ENCODE measurements at regions not wholly inside any gene's neighbourhood (a gene's known extent, or its start where the extent isn't known, plus 50 kb on each side); places are given as distances from the start of the nearest gene placed in this dataset.
"Not testable (repeated sequence)": the region's sequence is repeated elsewhere in the genome, so short reads cannot be mapped to it uniquely, and the experiment has no call there.

DNA sequence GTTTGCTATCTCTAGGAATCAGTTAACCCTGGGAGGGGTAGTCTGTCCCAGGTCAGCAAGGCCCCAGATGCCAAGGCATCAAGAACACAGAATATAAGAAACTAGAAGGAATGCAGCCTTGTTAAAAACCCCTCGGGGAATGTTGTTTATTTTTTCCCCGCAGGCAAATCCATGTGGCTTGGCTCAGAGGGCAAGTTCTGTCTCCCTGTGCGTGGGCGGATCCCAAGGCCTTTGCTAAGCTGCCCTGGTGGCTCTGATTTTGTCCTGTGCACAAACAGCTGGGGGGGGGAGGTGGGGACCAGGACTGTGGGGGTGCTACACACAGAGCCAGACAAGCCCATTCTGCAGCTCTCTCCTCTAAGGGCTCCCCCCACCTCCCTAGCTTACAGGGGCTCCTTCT is 776.8 kb upstream of the TPTE start:
- H3K27me3 ChIP-seq (replicated peaks in 2 of 5; ENCODE audit: control insufficient read depth in 4 of 5, insufficient read depth in 5 of 5, low read length in 4 of 5); H3K27ac ChIP-seq (ENCODE audit: insufficient read depth in 1 of 2, low read depth in 1 of 2, low read length in 2 of 2, poor library complexity in 1 of 2, severe bottlenecking in 2 of 2); CTCF ChIA-PET; H3K4me3 ChIP-seq (ENCODE audit: control insufficient read depth in 1 of 7, extremely low read depth in 1 of 7, insufficient read depth in 4 of 7, low read depth in 2 of 7, low read length in 6 of 7); POLR2A ChIA-PET; H3K4me1 ChIP-seq (ENCODE audit: control extremely low read depth in 1 of 4, control insufficient read depth in 4 of 4, insufficient read depth in 4 of 4, low read length in 3 of 4); H3K36me3 ChIP-seq (ENCODE audit: control insufficient read depth in 4 of 4, insufficient read depth in 4 of 4, low read length in 3 of 4); DNase-seq: not testable (repeated sequence)
- peaks cover 0 to 31% (median 2%) of the 10 kb centered on the region in 5 experiments for H3K9me3 ChIP-seq (ENCODE audit: control extremely low read depth in 1 of 5, control insufficient read depth in 4 of 5, insufficient read depth in 2 of 5, low read depth in 1 of 5, low read length in 4 of 5)
- 81% methylated on average over 2 of the region's 4 CpGs for WGBS (ENCODE audit: insufficient coverage)

- peaks cover 0 to 36% (median 2%) of the 10 kb centered on the region in 5 experiments for H3K9me3 ChIP-seq (ENCODE audit: control extremely low read depth in 1 of 5, control insufficient read depth in 4 of 5, insufficient read depth in 2 of 5, low read depth in 1 of 5, low read length in 4 of 5)
- H3K27me3 ChIP-seq (replicated peaks in 2 of 5; ENCODE audit: control insufficient read depth in 4 of 5, insufficient read depth in 5 of 5, low read length in 4 of 5); H3K27ac ChIP-seq (ENCODE audit: insufficient read depth in 1 of 2, low read depth in 1 of 2, low read length in 2 of 2, poor library complexity in 1 of 2, severe bottlenecking in 2 of 2); POLR2A ChIA-PET; H3K36me3 ChIP-seq (ENCODE audit: control insufficient read depth in 4 of 4, insufficient read depth in 4 of 4, low read length in 3 of 4); H3K4me3 ChIP-seq (ENCODE audit: control insufficient read depth in 1 of 7, extremely low read depth in 1 of 7, insufficient read depth in 4 of 7, low read depth in 2 of 7, low read length in 6 of 7); DNase-seq; H3K4me1 ChIP-seq (ENCODE audit: control extremely low read depth in 1 of 4, control insufficient read depth in 4 of 4, insufficient read depth in 4 of 4, low read length in 3 of 4); CTCF ChIA-PET: not testable (repeated sequence)
- WGBS (ENCODE audit: insufficient coverage): 50% methylated on average over 8 of the region's 9 CpGs
These were observed 775.8 kb upstream of the TPTE start for GRCh38 chr21:9745457-9746108.

DNA sequence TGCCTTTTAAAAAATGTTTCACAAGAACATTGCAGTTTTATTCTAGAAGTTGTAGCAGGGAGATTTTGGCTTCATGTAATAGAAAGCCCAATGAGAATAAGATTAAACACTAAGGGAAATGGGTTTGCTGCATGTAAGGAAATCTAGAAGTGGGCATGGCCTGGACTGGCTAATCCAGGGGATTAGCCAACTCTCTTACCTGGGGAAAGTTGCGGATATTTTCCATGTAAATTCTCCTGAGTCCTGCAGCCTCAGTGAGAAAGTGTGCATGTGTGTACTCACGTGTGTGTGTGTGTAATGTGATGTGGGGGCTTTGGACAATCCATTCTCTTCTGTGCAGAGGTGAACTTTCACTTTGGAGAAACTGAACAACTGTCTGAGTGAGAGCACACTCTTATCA is 775.1 kb upstream of the TPTE start:
- H3K36me3 ChIP-seq (ENCODE audit: control insufficient read depth in 4 of 4, insufficient read depth in 4 of 4, low read length in 3 of 4); POLR2A ChIA-PET; H3K27me3 ChIP-seq (replicated peaks in 2 of 5; ENCODE audit: control insufficient read depth in 4 of 5, insufficient read depth in 5 of 5, low read length in 4 of 5); H3K4me3 ChIP-seq (ENCODE audit: control insufficient read depth in 1 of 7, extremely low read depth in 1 of 7, insufficient read depth in 4 of 7, low read depth in 2 of 7, low read length in 6 of 7); DNase-seq; H3K4me1 ChIP-seq (ENCODE audit: control extremely low read depth in 1 of 4, control insufficient read depth in 4 of 4, insufficient read depth in 4 of 4, low read length in 3 of 4); H3K27ac ChIP-seq (ENCODE audit: insufficient read depth in 1 of 2, low read depth in 1 of 2, low read length in 2 of 2, poor library complexity in 1 of 2, severe bottlenecking in 2 of 2); CTCF ChIA-PET: not testable (repeated sequence)
- WGBS (ENCODE audit: insufficient coverage): 60% methylated on average over 1 of the region's 2 CpGs
- H3K9me3 ChIP-seq (ENCODE audit: control extremely low read depth in 1 of 5, control insufficient read depth in 4 of 5, insufficient read depth in 2 of 5, low read depth in 1 of 5, low read length in 4 of 5): peaks cover 0 to 42% (median 9%) of the 10 kb centered on the region in 5 experiments

DNA sequence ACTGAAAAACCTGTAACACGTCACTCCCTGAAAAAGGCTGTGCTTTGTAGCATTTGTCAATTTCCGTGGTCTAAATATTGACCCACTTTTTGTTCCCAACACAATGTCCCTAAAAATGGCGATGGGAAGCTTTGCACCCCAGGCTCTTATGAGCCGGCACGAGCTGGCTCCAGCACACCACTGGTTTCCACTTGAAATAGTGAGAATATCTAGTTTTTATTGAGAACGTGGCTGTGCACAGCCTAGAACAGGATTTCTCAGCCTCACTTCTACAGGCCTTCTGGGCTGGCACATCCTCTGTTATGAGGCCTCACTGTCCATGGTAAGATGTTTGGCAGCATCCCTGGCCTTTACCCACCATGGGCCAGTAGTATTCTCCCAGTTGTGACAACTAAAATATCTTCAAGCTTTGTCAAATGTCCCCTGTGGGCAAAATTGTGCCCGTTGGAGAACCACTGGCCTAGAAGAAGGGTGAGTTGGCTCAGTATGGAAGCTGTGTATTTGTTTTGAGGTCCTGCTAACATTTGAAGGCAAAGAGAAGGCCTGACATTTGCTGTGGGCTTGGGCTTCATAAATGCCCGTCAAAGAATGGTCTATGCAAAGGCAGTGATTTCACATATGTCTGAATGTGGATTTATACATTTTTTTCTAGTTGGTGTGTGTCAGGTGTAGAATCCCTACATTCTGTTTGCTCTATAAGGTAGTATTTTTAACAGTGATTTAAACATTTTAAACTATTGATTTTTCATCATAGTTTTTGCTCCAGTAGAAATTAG is 774.4 kb upstream of the TPTE start:
- DNase-seq; H3K27ac ChIP-seq (ENCODE audit: insufficient read depth in 1 of 2, low read depth in 1 of 2, low read length in 2 of 2, poor library complexity in 1 of 2, severe bottlenecking in 2 of 2); H3K36me3 ChIP-seq (ENCODE audit: control insufficient read depth in 4 of 4, insufficient read depth in 4 of 4, low read length in 3 of 4); CTCF ChIA-PET; POLR2A ChIA-PET; H3K4me1 ChIP-seq (ENCODE audit: control extremely low read depth in 1 of 4, control insufficient read depth in 4 of 4, insufficient read depth in 4 of 4, low read length in 3 of 4); H3K27me3 ChIP-seq (replicated peaks in 2 of 5; ENCODE audit: control insufficient read depth in 4 of 5, insufficient read depth in 5 of 5, low read length in 4 of 5); H3K4me3 ChIP-seq (ENCODE audit: control insufficient read depth in 1 of 7, extremely low read depth in 1 of 7, insufficient read depth in 4 of 7, low read depth in 2 of 7, low read length in 6 of 7): not testable (repeated sequence)
- H3K9me3 ChIP-seq (ENCODE audit: control extremely low read depth in 1 of 5, control insufficient read depth in 4 of 5, insufficient read depth in 2 of 5, low read depth in 1 of 5, low read length in 4 of 5): peaks cover 0 to 42% (median 9%) of the 10 kb centered on the region in 5 experiments
- 51% methylated on average over 6 of the region's 8 CpGs for WGBS (ENCODE audit: insufficient coverage)

GRCh38 chr21:9747870-9748269 is 773.5 kb upstream of the TPTE start:
- CTCF ChIA-PET; H3K4me3 ChIP-seq (ENCODE audit: control insufficient read depth in 1 of 7, extremely low read depth in 1 of 7, insufficient read depth in 4 of 7, low read depth in 2 of 7, low read length in 6 of 7); POLR2A ChIA-PET; H3K27ac ChIP-seq (ENCODE audit: insufficient read depth in 1 of 2, low read depth in 1 of 2, low read length in 2 of 2, poor library complexity in 1 of 2, severe bottlenecking in 2 of 2); H3K4me1 ChIP-seq (ENCODE audit: control extremely low read depth in 1 of 4, control insufficient read depth in 4 of 4, insufficient read depth in 4 of 4, low read length in 3 of 4); H3K27me3 ChIP-seq (replicated peaks in 2 of 5; ENCODE audit: control insufficient read depth in 4 of 5, insufficient read depth in 5 of 5, low read length in 4 of 5); H3K36me3 ChIP-seq (ENCODE audit: control insufficient read depth in 4 of 4, insufficient read depth in 4 of 4, low read length in 3 of 4); DNase-seq: not testable (repeated sequence)
- WGBS (ENCODE audit: insufficient coverage): 67% methylated on average over 4 of the region's 5 CpGs
- H3K9me3 ChIP-seq (ENCODE audit: control extremely low read depth in 1 of 5, control insufficient read depth in 4 of 5, insufficient read depth in 2 of 5, low read depth in 1 of 5, low read length in 4 of 5): peaks cover 2 to 43% (median 11%) of the 10 kb centered on the region in 5 experiments

- POLR2A ChIA-PET; H3K4me1 ChIP-seq (ENCODE audit: control extremely low read depth in 1 of 4, control insufficient read depth in 4 of 4, insufficient read depth in 4 of 4, low read length in 3 of 4); CTCF ChIA-PET; DNase-seq; H3K27ac ChIP-seq (ENCODE audit: insufficient read depth in 1 of 2, low read depth in 1 of 2, low read length in 2 of 2, poor library complexity in 1 of 2, severe bottlenecking in 2 of 2); H3K4me3 ChIP-seq (ENCODE audit: control insufficient read depth in 1 of 7, extremely low read depth in 1 of 7, insufficient read depth in 4 of 7, low read depth in 2 of 7, low read length in 6 of 7); H3K36me3 ChIP-seq (ENCODE audit: control insufficient read depth in 4 of 4, insufficient read depth in 4 of 4, low read length in 3 of 4); H3K27me3 ChIP-seq (replicated peaks in 2 of 5; ENCODE audit: control insufficient read depth in 4 of 5, insufficient read depth in 5 of 5, low read length in 4 of 5): not testable (repeated sequence)
- H3K9me3 ChIP-seq (ENCODE audit: control extremely low read depth in 1 of 5, control insufficient read depth in 4 of 5, insufficient read depth in 2 of 5, low read depth in 1 of 5, low read length in 4 of 5): peaks cover 2 to 46% (median 13%) of the 10 kb centered on the region in 5 experiments
- 70% methylated on average over 4 of the region's 4 CpGs for WGBS (ENCODE audit: insufficient coverage)
These were observed 772.9 kb upstream of the TPTE start for GRCh38 chr21:9748451-9748850.

DNA sequence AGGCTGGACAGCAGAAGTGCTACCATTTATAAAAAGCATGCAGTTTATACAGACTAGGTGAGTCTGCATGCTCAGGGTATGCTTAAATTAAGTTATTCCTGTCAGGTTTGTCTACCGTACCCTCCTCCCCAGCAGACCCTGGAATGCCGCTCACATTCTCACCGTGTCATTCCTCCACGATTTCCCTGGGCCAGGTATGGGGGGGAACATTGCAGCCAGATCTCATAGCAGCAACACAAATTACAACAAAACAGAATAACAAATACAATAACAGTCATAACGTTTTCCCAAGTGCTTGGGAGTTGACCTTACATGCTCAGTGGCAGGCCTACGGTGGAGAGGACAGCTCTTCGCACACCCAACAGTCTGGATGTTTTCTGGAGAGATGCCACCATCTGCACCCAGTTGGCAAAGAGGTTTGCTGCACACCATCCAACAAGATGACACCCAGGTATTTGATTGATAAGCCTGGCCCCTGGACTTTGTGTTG is 771.6 kb upstream of the TPTE start:
- H3K27ac ChIP-seq (ENCODE audit: insufficient read depth in 1 of 2, low read depth in 1 of 2, low read length in 2 of 2, poor library complexity in 1 of 2, severe bottlenecking in 2 of 2); DNase-seq; POLR2A ChIA-PET; H3K27me3 ChIP-seq (replicated peaks in 2 of 5; ENCODE audit: control insufficient read depth in 4 of 5, insufficient read depth in 5 of 5, low read length in 4 of 5); CTCF ChIA-PET; H3K36me3 ChIP-seq (ENCODE audit: control insufficient read depth in 4 of 4, insufficient read depth in 4 of 4, low read length in 3 of 4); H3K4me1 ChIP-seq (ENCODE audit: control extremely low read depth in 1 of 4, control insufficient read depth in 4 of 4, insufficient read depth in 4 of 4, low read length in 3 of 4); H3K4me3 ChIP-seq (ENCODE audit: control insufficient read depth in 1 of 7, extremely low read depth in 1 of 7, insufficient read depth in 4 of 7, low read depth in 2 of 7, low read length in 6 of 7): not testable (repeated sequence)
- WGBS (ENCODE audit: insufficient coverage): 74% methylated on average over 7 of the region's 7 CpGs
- peaks cover 2 to 37% (median 13%) of the 10 kb centered on the region in 5 experiments for H3K9me3 ChIP-seq (ENCODE audit: control extremely low read depth in 1 of 5, control insufficient read depth in 4 of 5, insufficient read depth in 2 of 5, low read depth in 1 of 5, low read length in 4 of 5)

Data from common myeloid progenitor, CD34-positive (primary cell).